Prostate gland (tissue), 2 donors: ENCODE measurements at regions not wholly inside any gene's neighbourhood (a gene's known extent, or its start where the extent isn't known, plus 50 kb on each side); places are given as distances from the start of the nearest gene placed in this dataset.

Experiments used
- DNase-seq: peaks from one replicate; pipeline ENCODE4 v3.0.0-alpha.2; 2019; ENCODE audit warnings: low spot score
- H3K27ac ChIP-seq, 2 donors: fragments of 200-600 bp; sonication (generic); 2 replicates each; pipeline ENCODE4 v1.5.1; 2017 to 2019
- H3K27me3 ChIP-seq: fragments of 200-600 bp; sonication (generic); replicated peaks from 2 replicates; pipeline ENCODE4 v1.5.1; 2019; ENCODE audit not compliant: insufficient read depth
- H3K36me3 ChIP-seq, 2 donors: fragments of 200-600 bp; sonication (generic); 1 replicate in 1 of 2; 2 replicates in 1 of 2; pipeline versions ENCODE4 v1.5.1 to v1.8.1; 2017 to 2019
- H3K4me1 ChIP-seq: fragments of 200-600 bp; sonication (generic); replicated peaks from 2 replicates; pipeline ENCODE4 v1.5.1; 2019
- H3K4me3 ChIP-seq, 2 donors: fragments of 200-600 bp; sonication (generic); 2 replicates each; pipeline ENCODE4 v1.5.1; 2017 to 2019
- H3K9me3 ChIP-seq: fragments of 200-600 bp; sonication (generic); 2 replicates; pipeline ENCODE4 v1.5.1; 2017
- CTCF ChIP-seq, 4 experiments: fragments of 200-600 bp in 2 of 4; fragments of 450-650 bp in 2 of 4; sonication (generic) in 2 of 4; IDR thresholded peaks; 1 replicate in 3 of 4; 2 replicates in 1 of 4; pipeline ENCODE4 v1.5.1; 2016 to 2019; ENCODE audit warnings: antibody characterized with exemption in 4 of 4, mild to moderate bottlenecking in 2 of 4, moderate library complexity in 2 of 4
- POLR2A ChIP-seq: fragments of 450-650 bp; IDR thresholded peaks from one replicate; pipeline ENCODE4 v1.6.1; 2016; ENCODE audit warnings: antibody characterized with exemption, mild to moderate bottlenecking
- POLR2AphosphoS5 ChIP-seq: sonication (generic); formaldehyde crosslinking; IDR thresholded peaks from one replicate; pipeline ENCODE4 v1.6.1; 2017; ENCODE audit warnings: antibody characterized with exemption
- WGBS: methylation state at CpG from one replicate; pipeline ENCODE4 v1.1.5; 2018; 5-methylcytosine and 5-hydroxymethylcytosine counted together
- intact Hi-C: fragments of 100-400 bp; cut with DNase I; formaldehyde crosslinking; loops from one replicate; pipeline ENCODE4 v1.14.2; 2022

GRCh38 chr4:96543346-96543745 lies 703.5 kb downstream of the PDHA2 start:
- Histone ChIP-seq H3K36me3 (no peaks in the 10 kb centered on the region), H3K27ac (no peak overlapping the region), H3K4me3 (no peak overlapping the region), H3K27me3 (no peaks in the 10 kb centered on the region), H3K4me1 (no peaks in the 10 kb centered on the region), H3K9me3 (no peaks in the 10 kb centered on the region)
- WGBS = 82% methylated on average over 2 of the region's 2 CpGs
- TF ChIP-seq POLR2A (no peak), CTCF (IDR thresholded peaks at IDR 0.05) (no peak), POLR2AphosphoS5 (no peak)
- intact Hi-C loops = no loop called here
- DNase-seq = no peak

GRCh38 chr4:96558466-96558865 lies 718.6 kb downstream of the PDHA2 start:
- no peak for DNase-seq
- TF ChIP-seq CTCF (IDR thresholded peaks at IDR 0.05) = no peak
- no peak for TF ChIP-seq POLR2A
- TF ChIP-seq POLR2AphosphoS5 = no peak
- no peak overlapping the region for H3K4me3 ChIP-seq
- no peaks in the 10 kb centered on the region for H3K36me3 ChIP-seq
- H3K4me1 ChIP-seq = no peaks in the 10 kb centered on the region
- no peaks in the 10 kb centered on the region for H3K9me3 ChIP-seq
- WGBS = 88% methylated on average over 2 of the region's 2 CpGs
- H3K27ac ChIP-seq = no peak overlapping the region
- H3K27me3 ChIP-seq = no peaks in the 10 kb centered on the region
- intact Hi-C loops = no loop called here

GRCh38 chr4:96566755-96567154 lies 726.9 kb downstream of the PDHA2 start:
- Histone ChIP-seq H3K27ac (no peak overlapping the region), H3K9me3 (no peaks in the 10 kb centered on the region), H3K27me3 (no peaks in the 10 kb centered on the region), H3K4me3 (no peak overlapping the region), H3K4me1 (no peaks in the 10 kb centered on the region), H3K36me3 (no peaks in the 10 kb centered on the region)
- intact Hi-C loops = no loop called here
- no peak for DNase-seq
- TF ChIP-seq CTCF (IDR thresholded peaks at IDR 0.05) = no peak
- 70% methylated on average over 2 of the region's 2 CpGs for WGBS

GRCh38 chr4:96585304-96585703 lies 745.4 kb downstream of the PDHA2 start:
- H3K9me3 ChIP-seq = no peaks in the 10 kb centered on the region
- no peak for TF ChIP-seq POLR2A
- no peak for TF ChIP-seq CTCF (IDR thresholded peaks at IDR 0.05)
- TF ChIP-seq POLR2AphosphoS5 = no peak
- no peak for DNase-seq
- H3K27me3 ChIP-seq = no peaks in the 10 kb centered on the region
- H3K4me1 ChIP-seq = no peaks in the 10 kb centered on the region
- WGBS = 74% methylated on average over 2 of the region's 2 CpGs
- no peak overlapping the region for H3K4me3 ChIP-seq
- H3K36me3 ChIP-seq = no peaks in the 10 kb centered on the region
- no peak overlapping the region for H3K27ac ChIP-seq
- intact Hi-C loops = no loop called here

- intact Hi-C loops = no loop called here
- Histone ChIP-seq H3K27me3 (no peaks in the 10 kb centered on the region), H3K4me1 (no peaks in the 10 kb centered on the region), H3K36me3 (no peaks in the 10 kb centered on the region), H3K27ac (no peak overlapping the region), H3K4me3 (no peak overlapping the region), H3K9me3 (no peaks in the 10 kb centered on the region)
- no peak for DNase-seq
- WGBS = 61% methylated on average over 2 of the region's 2 CpGs
- TF ChIP-seq POLR2AphosphoS5 (no peak), POLR2A (no peak), CTCF (IDR thresholded peaks at IDR 0.05) (no peak)
Measured at GRCh38 chr4:96593422-96593821, 753.5 kb downstream of the PDHA2 start.
